Panc1 (cell line): ENCODE measurements at regions not wholly inside any gene's neighbourhood (a gene's known extent, or its start where the extent isn't known, plus 50 kb on each side); places are given as distances from the start of the nearest gene placed in this dataset.

Experiments used
- POLR2AphosphoS5 ChIP-seq: IDR thresholded peaks from 2 replicates; pipeline ENCODE4 v1.6.1; 2012; ENCODE audit warnings: mild to moderate bottlenecking, low read depth, low read length, moderate library complexity
- SIN3A ChIP-seq: IDR thresholded peaks from 2 replicates; pipeline ENCODE4 v1.6.1; 2012; ENCODE audit warnings: low read depth, mild to moderate bottlenecking, low read length, moderate library complexity, borderline replicate concordance; ENCODE audit not compliant: insufficient read depth
- TF ChIP-seq, protein P1 (sequence below): fragments of 450-650 bp; IDR thresholded peaks from 2 replicates; pipeline ENCODE4 v1.5.1; 2017; ENCODE audit warnings: mild to moderate bottlenecking

DNA sequence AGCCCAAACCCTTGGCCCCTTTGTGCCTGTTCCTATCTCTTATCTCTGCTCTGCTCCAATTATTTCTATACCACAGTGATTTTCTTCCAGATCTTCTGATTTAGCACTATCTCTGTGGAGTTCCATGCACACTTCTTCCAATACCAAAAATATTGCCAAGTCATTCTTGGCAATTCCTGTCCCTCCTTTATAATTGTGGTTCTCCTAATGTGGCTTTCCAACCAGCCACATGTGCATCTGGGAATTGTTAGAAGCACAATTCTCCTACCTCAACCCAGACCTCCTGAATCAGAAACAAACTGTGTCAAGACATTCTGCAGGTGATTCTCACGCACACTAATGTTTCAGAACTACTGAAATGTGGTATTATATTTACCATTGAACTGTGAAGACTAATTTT lies 447.8 kb upstream of the IGFBP3 start:
- TF ChIP-seq SIN3A = no peak
- TF ChIP-seq POLR2AphosphoS5 = no peak
- TF ChIP-seq, protein P1, sequence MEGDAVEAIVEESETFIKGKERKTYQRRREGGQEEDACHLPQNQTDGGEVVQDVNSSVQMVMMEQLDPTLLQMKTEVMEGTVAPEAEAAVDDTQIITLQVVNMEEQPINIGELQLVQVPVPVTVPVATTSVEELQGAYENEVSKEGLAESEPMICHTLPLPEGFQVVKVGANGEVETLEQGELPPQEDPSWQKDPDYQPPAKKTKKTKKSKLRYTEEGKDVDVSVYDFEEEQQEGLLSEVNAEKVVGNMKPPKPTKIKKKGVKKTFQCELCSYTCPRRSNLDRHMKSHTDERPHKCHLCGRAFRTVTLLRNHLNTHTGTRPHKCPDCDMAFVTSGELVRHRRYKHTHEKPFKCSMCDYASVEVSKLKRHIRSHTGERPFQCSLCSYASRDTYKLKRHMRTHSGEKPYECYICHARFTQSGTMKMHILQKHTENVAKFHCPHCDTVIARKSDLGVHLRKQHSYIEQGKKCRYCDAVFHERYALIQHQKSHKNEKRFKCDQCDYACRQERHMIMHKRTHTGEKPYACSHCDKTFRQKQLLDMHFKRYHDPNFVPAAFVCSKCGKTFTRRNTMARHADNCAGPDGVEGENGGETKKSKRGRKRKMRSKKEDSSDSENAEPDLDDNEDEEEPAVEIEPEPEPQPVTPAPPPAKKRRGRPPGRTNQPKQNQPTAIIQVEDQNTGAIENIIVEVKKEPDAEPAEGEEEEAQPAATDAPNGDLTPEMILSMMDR = no peak
